PC-9 (cell line): ENCODE measurements at regions not wholly inside any gene's neighbourhood (a gene's known extent, or its start where the extent isn't known, plus 50 kb on each side); places are given as distances from the start of the nearest gene placed in this dataset.

Experiments used
- BruUV-seq: library from RNA; stranded (reverse); fragments of 400-500 nt; replicated peaks from 2 replicates; lab custom pipeline; 2021; lab: Mats Ljungman, UMichigan
- CTCF ChIA-PET: fragments of 300-600 bp; sonication (Branson Sonifier 250); formaldehyde crosslinking; loops from one replicate; lab custom pipeline; 2022; ENCODE audit warnings: antibody characterized with exemption; lab: Charles Lee
- POLR2A ChIA-PET: fragments of 300-600 bp; sonication (Branson Sonifier 250); formaldehyde crosslinking; loops from one replicate; lab custom pipeline; 2022; ENCODE audit warnings: antibody characterized with exemption; ENCODE audit not compliant: unreplicated experiment; lab: Charles Lee
- DNase-seq, 2 experiments: peaks; one replicate each; pipeline versions ENCODE4 v3.0.0 to v3.0.0-alpha.2; 2015 to 2022; ENCODE audit warnings: mixed read lengths in 1 of 2
- H2AFZ ChIP-seq: fragments of 200-600 bp; sonication (generic); 2 replicates; pipeline ENCODE4 v1.8.1; 2017; ENCODE audit warnings: antibody characterized with exemption
- H3F3A ChIP-seq: fragments of 200-600 bp; sonication (generic); 2 replicates; pipeline ENCODE4 v1.8.1; 2017; ENCODE audit warnings: antibody characterized with exemption, mild to moderate bottlenecking, low read depth; ENCODE audit not compliant: insufficient read depth
- H3K27ac ChIP-seq: fragments of 200-600 bp; sonication (generic); 2 replicates; pipeline ENCODE4 v1.6.1; 2016; ENCODE audit warnings: mixed run types
- H3K27me3 ChIP-seq: fragments of 200-600 bp; sonication (generic); 2 replicates; pipeline ENCODE4 v1.6.1; 2016; ENCODE audit warnings: low read depth, mixed run types; ENCODE audit not compliant: insufficient read depth
- H3K36me3 ChIP-seq: fragments of 200-600 bp; sonication (generic); 2 replicates; pipeline ENCODE4 v1.6.1; 2016; ENCODE audit warnings: low read depth, mixed run types
- H3K4me1 ChIP-seq: fragments of 200-600 bp; sonication (generic); replicated peaks from 2 replicates; pipeline ENCODE4 v1.6.1; 2016; ENCODE audit warnings: mixed run types; ENCODE audit not compliant: insufficient read depth
- H3K4me2 ChIP-seq: fragments of 200-600 bp; sonication (generic); 2 replicates; pipeline ENCODE4 v1.6.1; 2017; ENCODE audit warnings: mixed run types
- H3K4me3 ChIP-seq: fragments of 200-600 bp; sonication (generic); 2 replicates; pipeline ENCODE4 v1.6.1; 2016; ENCODE audit warnings: mixed run types
- H3K79me2 ChIP-seq: fragments of 200-600 bp; sonication (generic); 2 replicates; pipeline ENCODE4 v1.6.1; 2017; ENCODE audit warnings: low read depth, mixed run types
- H3K9me2 ChIP-seq: fragments of 200-600 bp; sonication (generic); 2 replicates; pipeline ENCODE4 v1.8.1; 2017; ENCODE audit warnings: mild to moderate bottlenecking; ENCODE audit not compliant: insufficient read depth
- H3K9me3 ChIP-seq: fragments of 200-600 bp; sonication (generic); 2 replicates; pipeline ENCODE4 v1.8.1; 2016; ENCODE audit warnings: low read depth; ENCODE audit not compliant: insufficient read depth
- H4K20me1 ChIP-seq: fragments of 200-600 bp; sonication (generic); 2 replicates; pipeline ENCODE4 v1.8.1; 2017; ENCODE audit not compliant: insufficient read depth
- EZH2 ChIP-seq: fragments of 200-600 bp; sonication (generic); IDR thresholded peaks from 2 replicates; pipeline ENCODE4 v1.8.0; 2017; ENCODE audit warnings: antibody characterized with exemption, low read depth
- intact Hi-C: fragments of 100-400 bp; cut with micrococcal nuclease; formaldehyde crosslinking; loops from one replicate; pipeline ENCODE4 v1.10.0; 2022; ENCODE audit not compliant: unreplicated experiment
- TF ChIP-seq, protein P1 (sequence below): fragments of 200-600 bp; sonication (generic); conservative IDR thresholded peaks from 2 replicates; pipeline ENCODE4 v1.6.1; 2017; ENCODE audit warnings: mixed run types, antibody characterized with exemption, mild to moderate bottlenecking, moderate library complexity

DNA sequence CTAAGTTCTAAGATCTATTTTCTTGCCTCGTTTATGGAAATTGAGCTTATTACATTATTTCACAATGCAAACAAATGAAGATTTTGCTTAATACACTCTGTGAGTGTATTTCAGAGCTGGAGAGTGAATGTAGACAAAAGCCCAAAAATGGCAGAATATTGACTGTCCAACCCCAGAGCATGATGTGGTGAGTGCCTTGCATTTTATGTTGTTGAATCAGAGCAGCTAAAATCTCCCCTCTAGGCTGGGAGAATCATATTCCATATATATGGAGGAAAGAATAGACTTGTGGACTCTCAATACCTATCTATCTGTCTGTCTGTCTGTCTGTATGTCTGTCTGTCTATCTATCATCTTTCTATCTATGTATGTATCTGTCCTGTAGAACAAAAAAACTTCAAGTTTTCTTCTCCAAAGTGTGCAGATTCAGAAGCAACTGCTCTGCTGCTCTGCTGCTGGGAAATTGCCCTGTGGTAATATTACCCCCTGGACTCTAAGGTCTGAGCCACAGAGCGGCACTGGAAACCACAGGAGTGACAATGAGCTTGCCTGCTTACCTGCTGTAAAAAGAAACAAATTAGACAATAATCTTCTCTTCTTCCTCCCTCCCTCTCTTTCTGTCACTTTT lies 209.4 kb upstream of the PRICKLE1 start:
- no peak overlapping the region for H3K4me3 ChIP-seq
- H3K4me2 ChIP-seq, result no peak overlapping the region
- intact Hi-C loops, result no loop called here
- H2AFZ ChIP-seq, result no peak overlapping the region
- H3K4me1 ChIP-seq, result no peaks in the 10 kb centered on the region
- POLR2A ChIA-PET, result interaction anchor here (0.7 kb wide), 1 partner anchor 8 kb away, joined by 9 read pairs; no protein-coding TSS in a partner anchor
- 0 out of 2 replicates have a peak, but pooled peaks cover 3% of the 10 kb centered on the region for H3K9me2 ChIP-seq
- H3K27ac ChIP-seq, result no peak overlapping the region
- no peaks in the 10 kb centered on the region for H3K9me3 ChIP-seq
- H3K79me2 ChIP-seq, result no peaks in the 10 kb centered on the region
- no peaks in the 10 kb centered on the region for H4K20me1 ChIP-seq
- CTCF ChIA-PET, result interaction anchor here (0.6 kb wide), 1 partner anchor 42 kb away, joined by 4 read pairs; no protein-coding TSS in a partner anchor
- H3K36me3 ChIP-seq, result no peaks in the 10 kb centered on the region
- no TSS peak for BruUV-seq
- H3F3A ChIP-seq, result no peaks in the 10 kb centered on the region
- H3K27me3 ChIP-seq, result no peaks in the 10 kb centered on the region
- TF ChIP-seq EZH2, result no peak
- TF ChIP-seq, protein P1, sequence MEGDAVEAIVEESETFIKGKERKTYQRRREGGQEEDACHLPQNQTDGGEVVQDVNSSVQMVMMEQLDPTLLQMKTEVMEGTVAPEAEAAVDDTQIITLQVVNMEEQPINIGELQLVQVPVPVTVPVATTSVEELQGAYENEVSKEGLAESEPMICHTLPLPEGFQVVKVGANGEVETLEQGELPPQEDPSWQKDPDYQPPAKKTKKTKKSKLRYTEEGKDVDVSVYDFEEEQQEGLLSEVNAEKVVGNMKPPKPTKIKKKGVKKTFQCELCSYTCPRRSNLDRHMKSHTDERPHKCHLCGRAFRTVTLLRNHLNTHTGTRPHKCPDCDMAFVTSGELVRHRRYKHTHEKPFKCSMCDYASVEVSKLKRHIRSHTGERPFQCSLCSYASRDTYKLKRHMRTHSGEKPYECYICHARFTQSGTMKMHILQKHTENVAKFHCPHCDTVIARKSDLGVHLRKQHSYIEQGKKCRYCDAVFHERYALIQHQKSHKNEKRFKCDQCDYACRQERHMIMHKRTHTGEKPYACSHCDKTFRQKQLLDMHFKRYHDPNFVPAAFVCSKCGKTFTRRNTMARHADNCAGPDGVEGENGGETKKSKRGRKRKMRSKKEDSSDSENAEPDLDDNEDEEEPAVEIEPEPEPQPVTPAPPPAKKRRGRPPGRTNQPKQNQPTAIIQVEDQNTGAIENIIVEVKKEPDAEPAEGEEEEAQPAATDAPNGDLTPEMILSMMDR, result no peak
- DNase-seq, result peak in 1 of 2 experiments; percentile 10

DNA sequence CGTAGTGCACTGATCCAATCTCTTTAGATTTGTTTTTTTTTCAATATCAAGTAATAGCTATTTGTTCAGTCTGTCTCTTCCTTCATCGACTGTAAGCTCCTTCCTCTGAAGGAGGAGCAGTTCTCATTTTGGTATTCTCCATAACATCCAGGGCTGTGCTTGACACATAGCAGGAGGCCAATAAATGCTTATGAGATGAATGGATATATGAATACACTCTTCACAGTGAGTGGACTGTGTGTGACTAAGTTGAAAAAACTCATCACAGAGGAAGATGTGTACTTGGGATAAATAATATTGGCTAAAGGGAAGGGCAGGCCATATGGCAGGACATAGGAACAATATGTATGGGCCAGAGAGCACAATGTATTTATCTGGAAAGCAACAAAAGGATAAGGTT lies 205.3 kb upstream of the PRICKLE1 start:
- no TSS peak for BruUV-seq
- ChIA-PET POLR2A (interaction anchor here (0.6 kb wide), 1 partner anchor 433 kb away, joined by 4 read pairs; no protein-coding TSS in a partner anchor), CTCF (no interaction called here)
- intact Hi-C loops, result no loop called here
- peaks cover 14% of the 10 kb centered on the region; the same call in 1 of the 2 replicates for H3F3A ChIP-seq
- H3K9me3 ChIP-seq, result peaks cover 6% of the 10 kb centered on the region; the same call in 1 of the 2 replicates
- H3K36me3 ChIP-seq, result no peaks in the 10 kb centered on the region
- no peak overlapping the region for H3K27ac ChIP-seq
- H3K4me2 ChIP-seq, result no peak overlapping the region
- no peak for TF ChIP-seq EZH2
- TF ChIP-seq, protein P1, result no peak
- no peaks in the 10 kb centered on the region for H3K27me3 ChIP-seq
- H3K79me2 ChIP-seq, result no peaks in the 10 kb centered on the region
- no peak for DNase-seq
- H3K4me3 ChIP-seq, result no peak overlapping the region
- H3K9me2 ChIP-seq, result 0 out of 2 replicates have a peak, but pooled peaks cover 3% of the 10 kb centered on the region
- no peaks in the 10 kb centered on the region for H4K20me1 ChIP-seq
- peaks cover 18% of the 10 kb centered on the region for H3K4me1 ChIP-seq
- no peak overlapping the region for H2AFZ ChIP-seq

DNA sequence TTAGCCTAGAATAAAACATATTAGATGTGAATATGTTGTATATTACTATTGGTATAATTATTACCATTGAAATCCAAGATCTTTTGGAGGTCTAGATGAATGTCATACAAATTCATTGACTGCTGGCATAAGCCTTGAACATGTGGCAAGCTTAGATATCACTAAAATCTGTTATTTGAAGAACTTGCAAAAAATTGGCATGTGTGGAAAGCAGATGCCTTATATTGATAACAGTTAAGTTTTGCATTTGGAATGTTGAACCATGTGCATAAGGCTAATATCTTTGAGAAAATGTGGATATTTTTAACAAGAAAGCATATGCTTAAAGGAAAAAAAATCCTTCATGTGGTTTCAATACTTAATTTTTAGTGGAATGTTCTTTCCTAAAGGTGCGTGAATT lies 203.6 kb upstream of the PRICKLE1 start:
- Histone ChIP-seq H3K27me3 (no peaks in the 10 kb centered on the region), H3K9me2 (no peaks in the 10 kb centered on the region), H4K20me1 (no peaks in the 10 kb centered on the region), H2AFZ (no peak overlapping the region), H3K4me3 (no peak overlapping the region), H3K4me1 (peaks cover 18% of the 10 kb centered on the region), H3F3A (peaks cover 14% of the 10 kb centered on the region; the same call in 1 of the 2 replicates), H3K27ac (no peak overlapping the region), H3K79me2 (no peaks in the 10 kb centered on the region), H3K4me2 (no peak overlapping the region), H3K9me3 (peaks cover 6% of the 10 kb centered on the region; the same call in 1 of the 2 replicates), H3K36me3 (no peaks in the 10 kb centered on the region)
- TF ChIP-seq EZH2, result no peak
- CTCF ChIA-PET, result no interaction called here
- intact Hi-C loops, result no loop called here
- no TSS peak for BruUV-seq
- POLR2A ChIA-PET, result no interaction called here
- DNase-seq, result no peak
